ENCODE measurements at regions not wholly inside any gene's neighbourhood (a gene's known extent, or its start where the extent isn't known, plus 50 kb on each side); places are given as distances from the start of the nearest gene placed in this dataset.

DNA sequence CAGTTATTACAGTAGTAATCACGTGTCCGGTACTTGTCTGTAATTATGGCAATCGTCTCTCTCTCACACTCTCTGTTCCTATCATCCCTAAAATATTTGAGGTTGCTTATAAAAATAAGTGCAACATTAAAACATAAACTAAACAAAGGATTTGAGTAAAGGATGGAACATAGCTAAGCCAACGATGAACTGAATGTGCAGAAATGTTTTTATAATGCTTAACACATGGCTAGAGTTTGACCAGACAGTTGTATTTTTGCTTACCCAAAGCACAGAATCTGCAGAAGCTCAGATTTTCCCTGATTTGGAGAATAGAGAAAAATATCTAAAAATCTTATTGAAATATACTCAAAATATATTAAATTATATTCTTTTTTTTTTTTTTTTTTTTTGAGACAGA is 1030.9 kb downstream of the NAALADL2 start:
- H3K27me3 ChIP-seq (ENCODE audit: control insufficient read depth in 2 of 2, insufficient read depth in 2 of 2, low read length in 2 of 2): no peaks in the 10 kb centered on the region
- no peaks in the 10 kb centered on the region for H4K20me1 ChIP-seq (replicated peaks; ENCODE audit: control insufficient read depth, insufficient read depth, low read length)
- H3K4me1 ChIP-seq (replicated peaks in 1 of 2; ENCODE audit: control insufficient read depth in 2 of 2, insufficient read depth in 2 of 2, low read length in 2 of 2): no peaks in the 10 kb centered on the region
- no peaks in the 10 kb centered on the region for H3K36me3 ChIP-seq (ENCODE audit: control insufficient read depth, insufficient read depth, low read length)
- no peak overlapping the region for H3K4me3 ChIP-seq
- no peaks in the 10 kb centered on the region for H3K9me3 ChIP-seq (replicated peaks; ENCODE audit: control insufficient read depth, insufficient read depth, low read depth, low read length)
- no peak overlapping the region for H2AFZ ChIP-seq (ENCODE audit: low read depth, low read length)
- FAIRE-seq: no peak
- no peaks in the 10 kb centered on the region for H3K9me1 ChIP-seq (ENCODE audit: control insufficient read depth, insufficient read depth, low read length)
- 3% methylated on average over 4 of the region's 4 CpGs for WGBS (ENCODE audit: insufficient coverage, low coverage, missing lambda C conversion rate)
- no peaks in the 10 kb centered on the region for H3K79me2 ChIP-seq (ENCODE audit: control insufficient read depth, insufficient read depth, low read length)
- no peak overlapping the region for H3K27ac ChIP-seq (ENCODE audit: extremely low read depth, low read depth, low read length)
- intact Hi-C loops (cut with micrococcal nuclease) (no loop called here), in situ Hi-C loops (cut with MboI) (no loop called here)
- TF ChIP-seq RBM25 (IDR thresholded peaks at IDR 0.05; ENCODE audit: low read depth, low read length, severe bottlenecking) (no peak), EHMT2 (IDR thresholded peaks at IDR 0.05) (no peak), TCFL5 (CRISPR knock-in tag; conservative IDR thresholded peaks at IDR 0.05) (no peak), ASH1L (IDR thresholded peaks at IDR 0.05; ENCODE audit: borderline replicate concordance, low read depth, partially characterized antibody) (no peak), MAFK (IDR thresholded peaks at IDR 0.05; ENCODE audit: low read length) (no peak), CCNT2 (IDR thresholded peaks at IDR 0.05; ENCODE audit: borderline replicate concordance, extremely low read depth, insufficient read length, low read depth, low read length) (no peak), NR2C2 (CRISPR knock-in tag; IDR thresholded peaks at IDR 0.05) (no peak), NR2C2 (tag; IDR thresholded peaks at IDR 0.05) (no peak), ELF1 (tag; IDR thresholded peaks at IDR 0.05) (no peak), ZNF778 (CRISPR knock-in tag; IDR thresholded peaks at IDR 0.05) (no peak), POLR2A (conservative IDR thresholded peaks at IDR 0.05) (no peak)
- TF ChIP-seq, protein P1, sequence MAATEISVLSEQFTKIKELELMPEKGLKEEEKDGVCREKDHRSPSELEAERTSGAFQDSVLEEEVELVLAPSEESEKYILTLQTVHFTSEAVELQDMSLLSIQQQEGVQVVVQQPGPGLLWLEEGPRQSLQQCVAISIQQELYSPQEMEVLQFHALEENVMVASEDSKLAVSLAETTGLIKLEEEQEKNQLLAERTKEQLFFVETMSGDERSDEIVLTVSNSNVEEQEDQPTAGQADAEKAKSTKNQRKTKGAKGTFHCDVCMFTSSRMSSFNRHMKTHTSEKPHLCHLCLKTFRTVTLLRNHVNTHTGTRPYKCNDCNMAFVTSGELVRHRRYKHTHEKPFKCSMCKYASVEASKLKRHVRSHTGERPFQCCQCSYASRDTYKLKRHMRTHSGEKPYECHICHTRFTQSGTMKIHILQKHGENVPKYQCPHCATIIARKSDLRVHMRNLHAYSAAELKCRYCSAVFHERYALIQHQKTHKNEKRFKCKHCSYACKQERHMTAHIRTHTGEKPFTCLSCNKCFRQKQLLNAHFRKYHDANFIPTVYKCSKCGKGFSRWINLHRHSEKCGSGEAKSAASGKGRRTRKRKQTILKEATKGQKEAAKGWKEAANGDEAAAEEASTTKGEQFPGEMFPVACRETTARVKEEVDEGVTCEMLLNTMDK (IDR thresholded peaks at IDR 0.05; ENCODE audit: borderline replicate concordance, insufficient read depth, low read depth, low read length, poor library complexity, severe bottlenecking): no peak
- TF ChIP-seq, protein P2, sequence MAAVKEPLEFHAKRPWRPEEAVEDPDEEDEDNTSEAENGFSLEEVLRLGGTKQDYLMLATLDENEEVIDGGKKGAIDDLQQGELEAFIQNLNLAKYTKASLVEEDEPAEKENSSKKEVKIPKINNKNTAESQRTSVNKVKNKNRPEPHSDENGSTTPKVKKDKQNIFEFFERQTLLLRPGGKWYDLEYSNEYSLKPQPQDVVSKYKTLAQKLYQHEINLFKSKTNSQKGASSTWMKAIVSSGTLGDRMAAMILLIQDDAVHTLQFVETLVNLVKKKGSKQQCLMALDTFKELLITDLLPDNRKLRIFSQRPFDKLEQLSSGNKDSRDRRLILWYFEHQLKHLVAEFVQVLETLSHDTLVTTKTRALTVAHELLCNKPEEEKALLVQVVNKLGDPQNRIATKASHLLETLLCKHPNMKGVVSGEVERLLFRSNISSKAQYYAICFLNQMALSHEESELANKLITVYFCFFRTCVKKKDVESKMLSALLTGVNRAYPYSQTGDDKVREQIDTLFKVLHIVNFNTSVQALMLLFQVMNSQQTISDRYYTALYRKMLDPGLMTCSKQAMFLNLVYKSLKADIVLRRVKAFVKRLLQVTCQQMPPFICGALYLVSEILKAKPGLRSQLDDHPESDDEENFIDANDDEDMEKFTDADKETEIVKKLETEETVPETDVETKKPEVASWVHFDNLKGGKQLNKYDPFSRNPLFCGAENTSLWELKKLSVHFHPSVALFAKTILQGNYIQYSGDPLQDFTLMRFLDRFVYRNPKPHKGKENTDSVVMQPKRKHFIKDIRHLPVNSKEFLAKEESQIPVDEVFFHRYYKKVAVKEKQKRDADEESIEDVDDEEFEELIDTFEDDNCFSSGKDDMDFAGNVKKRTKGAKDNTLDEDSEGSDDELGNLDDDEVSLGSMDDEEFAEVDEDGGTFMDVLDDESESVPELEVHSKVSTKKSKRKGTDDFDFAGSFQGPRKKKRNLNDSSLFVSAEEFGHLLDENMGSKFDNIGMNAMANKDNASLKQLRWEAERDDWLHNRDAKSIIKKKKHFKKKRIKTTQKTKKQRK (IDR thresholded peaks at IDR 0.05; ENCODE audit: borderline replicate concordance, low read depth, low read length): no peak
- no TSS peak for BruUV-seq (replicated peaks)
- ChIA-PET CTCF (ENCODE audit: low intra/inter-chr PET ratio) (no interaction called here), POLR2A (no interaction called here)
- ATAC-seq: no peak
- no peak for DNase-seq (ENCODE audit: extremely low read depth in 1 of 4, low spot score in 3 of 4)
- H3K9ac ChIP-seq (ENCODE audit: insufficient read depth in 1 of 2, low read depth in 2 of 2, low read length in 2 of 2): no peak overlapping the region
- no peak overlapping the region for H3K4me2 ChIP-seq (ENCODE audit: insufficient read depth, low read length)

Measured in K562 (cell line).